ENCODE measurements at regions not wholly inside any gene's neighbourhood (a gene's known extent, or its start where the extent isn't known, plus 50 kb on each side); places are given as distances from the start of the nearest gene placed in this dataset.

- TF ChIP-seq CTCF (conservative IDR thresholded peaks at IDR 0.05 in 1 of 2, IDR thresholded peaks at IDR 0.05 in 1 of 2; ENCODE audit: low read depth in 1 of 2, low read length in 2 of 2) (no peak), EZH2 (IDR thresholded peaks at IDR 0.05; ENCODE audit: low read length, missing control alignments) (no peak)
Observed at GRCh38 chr14:54220071-54220703, 176.6 kb upstream of the CDKN3 start.
